Choroid plexus epithelial cell (primary cell): ENCODE measurements at regions not wholly inside any gene's neighbourhood (a gene's known extent, or its start where the extent isn't known, plus 50 kb on each side); places are given as distances from the start of the nearest gene placed in this dataset.

ENCODE experiments used
- DNase-seq: peaks from one replicate; pipeline ENCODE4 v3.0.0-alpha.2; 2010; ENCODE audit warnings: low read depth
- H3K4me3 ChIP-seq: 2 replicates; pipeline ENCODE4 v1.5.1; 2011; ENCODE audit warnings: low read depth, mild to moderate bottlenecking, control low read depth, low read length, moderate library complexity
- TF ChIP-seq, protein P1 (sequence below): conservative IDR thresholded peaks from 2 replicates; pipeline ENCODE4 v1.5.1; 2011; ENCODE audit warnings: low read depth, mild to moderate bottlenecking, control low read depth, inconsistent platforms, low read length, moderate library complexity

DNA sequence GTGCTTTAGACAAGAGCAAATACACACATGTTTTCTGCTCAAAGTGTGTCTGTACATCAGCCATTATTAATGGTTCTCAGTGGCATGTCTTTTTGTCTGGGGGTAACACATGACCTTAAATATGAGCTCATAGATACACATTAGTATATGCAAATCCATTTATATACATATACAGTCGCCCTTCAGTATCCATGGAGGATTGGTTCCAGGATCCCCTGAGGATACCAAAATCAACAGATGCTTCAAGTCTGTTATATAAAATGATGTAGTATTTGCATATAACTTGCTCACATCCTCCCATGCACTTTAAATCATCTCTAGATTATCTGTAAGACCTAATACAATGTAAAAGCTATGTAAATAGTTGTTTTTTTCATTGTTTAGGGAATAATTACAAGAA is 298.1 kb downstream of the OLFM4 start:
- TF ChIP-seq, protein P1, sequence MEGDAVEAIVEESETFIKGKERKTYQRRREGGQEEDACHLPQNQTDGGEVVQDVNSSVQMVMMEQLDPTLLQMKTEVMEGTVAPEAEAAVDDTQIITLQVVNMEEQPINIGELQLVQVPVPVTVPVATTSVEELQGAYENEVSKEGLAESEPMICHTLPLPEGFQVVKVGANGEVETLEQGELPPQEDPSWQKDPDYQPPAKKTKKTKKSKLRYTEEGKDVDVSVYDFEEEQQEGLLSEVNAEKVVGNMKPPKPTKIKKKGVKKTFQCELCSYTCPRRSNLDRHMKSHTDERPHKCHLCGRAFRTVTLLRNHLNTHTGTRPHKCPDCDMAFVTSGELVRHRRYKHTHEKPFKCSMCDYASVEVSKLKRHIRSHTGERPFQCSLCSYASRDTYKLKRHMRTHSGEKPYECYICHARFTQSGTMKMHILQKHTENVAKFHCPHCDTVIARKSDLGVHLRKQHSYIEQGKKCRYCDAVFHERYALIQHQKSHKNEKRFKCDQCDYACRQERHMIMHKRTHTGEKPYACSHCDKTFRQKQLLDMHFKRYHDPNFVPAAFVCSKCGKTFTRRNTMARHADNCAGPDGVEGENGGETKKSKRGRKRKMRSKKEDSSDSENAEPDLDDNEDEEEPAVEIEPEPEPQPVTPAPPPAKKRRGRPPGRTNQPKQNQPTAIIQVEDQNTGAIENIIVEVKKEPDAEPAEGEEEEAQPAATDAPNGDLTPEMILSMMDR: no peak
- H3K4me3 ChIP-seq: no peak overlapping the region
- DNase-seq: no peak

DNA sequence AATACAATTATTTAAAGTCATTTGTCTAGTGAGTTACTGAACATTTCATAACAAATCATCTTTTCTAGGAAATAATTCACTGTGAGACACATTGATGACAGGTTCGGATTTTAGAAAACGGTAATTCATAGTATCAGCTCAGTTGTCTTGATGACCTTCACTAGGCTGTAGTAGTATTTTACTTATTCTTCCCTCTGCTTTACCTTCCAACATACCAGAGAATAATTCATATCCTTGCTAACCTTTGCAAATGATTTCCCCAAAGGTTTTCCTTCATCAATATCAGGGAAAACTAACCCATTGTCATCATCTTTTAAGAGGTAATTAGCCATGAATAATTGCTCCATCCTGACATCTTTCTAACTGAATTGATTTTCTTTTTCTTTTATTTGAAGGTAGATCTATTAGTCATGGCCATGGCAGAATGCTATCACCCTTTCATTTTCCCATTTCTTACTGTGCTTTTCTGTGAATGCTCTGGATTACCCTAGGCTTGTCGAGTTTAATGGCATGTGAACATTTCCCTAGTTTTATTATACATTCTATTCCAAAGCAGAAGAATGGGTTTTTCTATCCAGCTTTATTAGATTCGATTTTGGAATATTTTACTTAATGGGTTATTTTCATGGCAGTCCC is 299.2 kb downstream of the OLFM4 start:
- no peak overlapping the region for H3K4me3 ChIP-seq
- no peak for DNase-seq
- TF ChIP-seq, protein P1: no peak

DNA sequence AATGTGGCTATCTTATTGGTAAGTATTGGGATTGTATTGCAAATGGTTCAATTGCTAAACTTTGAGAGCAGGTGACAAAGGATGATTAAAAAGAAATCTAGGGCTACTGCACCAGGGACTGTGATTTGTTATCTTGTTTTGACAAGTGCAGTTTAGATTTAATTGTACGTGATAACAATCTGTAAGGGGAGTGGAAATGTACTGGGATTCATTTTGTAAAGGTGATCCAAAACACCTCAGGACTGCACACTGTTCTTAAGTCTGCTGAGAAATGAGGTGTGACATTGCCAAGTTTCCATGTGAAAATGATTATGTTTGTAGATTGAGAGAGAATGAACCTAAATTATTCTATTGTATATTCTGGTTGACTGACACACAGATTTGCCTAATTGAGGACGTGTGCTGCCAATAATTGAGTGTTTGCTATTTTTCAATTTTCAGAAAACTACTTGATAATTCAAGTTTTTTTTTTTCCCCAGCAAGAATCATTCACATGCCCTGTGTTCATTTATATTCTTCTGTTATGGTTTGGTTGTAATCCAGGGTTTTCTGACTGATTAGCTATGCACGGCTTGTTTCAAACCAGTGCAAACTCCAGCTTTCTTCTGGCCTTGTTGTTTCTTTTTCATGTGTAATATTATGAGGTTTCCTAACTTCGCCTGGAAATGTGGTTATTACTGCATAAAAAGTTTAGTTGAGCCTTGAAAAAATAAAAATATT is 308.0 kb downstream of the OLFM4 start:
- DNase-seq: no peak
- H3K4me3 ChIP-seq: no peak overlapping the region
- TF ChIP-seq, protein P1: no peak

DNA sequence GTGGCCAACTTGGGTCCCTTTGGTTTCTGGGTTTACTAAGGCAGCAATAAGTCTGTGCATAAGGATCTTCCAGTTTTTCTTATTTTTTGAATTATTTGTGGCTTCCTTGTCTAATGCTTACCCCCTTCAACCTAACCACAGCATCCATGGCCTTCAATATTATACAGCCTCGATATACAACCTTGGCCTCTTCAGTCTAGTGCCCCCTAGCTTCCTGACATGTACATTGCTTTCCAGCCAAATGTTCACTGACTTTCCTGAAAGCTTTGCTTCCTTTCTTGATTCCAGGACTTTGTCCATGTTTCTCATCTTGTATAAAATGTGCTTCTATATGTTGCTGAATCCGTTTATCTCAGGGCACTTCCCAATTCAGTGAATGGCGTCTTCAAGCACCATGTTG is 310.1 kb downstream of the OLFM4 start:
- no peak overlapping the region for H3K4me3 ChIP-seq
- TF ChIP-seq, protein P1: no peak
- no peak for DNase-seq

DNA sequence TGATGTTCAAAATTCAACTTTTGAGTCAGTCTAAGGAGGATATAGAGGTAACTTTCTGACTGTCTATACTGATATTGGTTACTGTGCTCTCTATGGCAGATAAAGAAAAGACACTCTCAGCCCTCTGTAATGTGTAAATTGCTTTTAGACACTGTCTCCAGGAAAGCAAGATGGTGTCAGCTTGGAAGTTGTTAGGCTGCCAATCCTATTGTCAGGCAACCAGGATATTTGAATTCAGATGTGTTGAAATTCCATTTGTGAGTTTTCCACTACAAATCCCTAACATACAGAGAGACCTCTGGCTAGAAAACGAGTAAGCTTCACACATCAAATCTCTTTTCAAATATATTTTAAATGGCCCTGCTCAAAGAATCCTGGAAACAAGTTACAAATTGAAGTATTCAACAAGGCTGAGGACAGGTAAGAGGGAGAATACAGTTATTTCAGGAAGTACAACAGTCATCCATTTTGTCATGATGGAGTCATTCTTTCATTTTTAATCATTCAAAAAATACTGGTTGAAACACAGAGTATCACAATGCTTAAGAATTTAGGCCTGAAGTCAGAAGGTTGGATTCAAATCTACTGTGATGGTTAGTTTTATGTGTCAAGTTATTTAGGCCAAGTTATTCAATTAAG is 312.0 kb downstream of the OLFM4 start:
- no peak overlapping the region for H3K4me3 ChIP-seq
- TF ChIP-seq, protein P1: no peak
- no peak for DNase-seq

DNA sequence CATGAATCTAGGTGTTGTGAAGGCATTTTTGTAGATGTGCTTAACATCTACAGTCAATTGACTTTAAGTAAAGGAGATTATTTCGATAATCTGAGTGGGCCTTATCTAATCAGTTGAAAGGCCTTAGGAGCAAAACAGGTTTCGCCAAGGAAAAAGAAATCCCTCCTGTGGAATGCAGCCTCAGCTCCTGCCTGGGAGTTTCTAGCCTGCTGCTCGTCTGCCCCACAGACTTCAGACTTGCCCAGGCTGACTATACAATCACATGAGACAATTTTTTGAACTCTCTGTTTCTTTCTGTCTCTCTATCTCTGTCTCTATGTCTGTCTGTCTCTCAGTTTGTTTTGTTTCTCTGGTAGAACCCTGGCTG is 312.5 kb downstream of the OLFM4 start:
- TF ChIP-seq, protein P1: no peak
- no peak overlapping the region for H3K4me3 ChIP-seq
- no peak for DNase-seq
